Activated naive CD4-positive, alpha-beta T cell treated with anti-CD3 and anti-CD28 coated beads, Interleukin-2, amount 10 ng/mL, durations not matched to agents 7 days and 5 days (primary cell): ENCODE measurements at regions not wholly inside any gene's neighbourhood (a gene's known extent, or its start where the extent isn't known, plus 50 kb on each side); places are given as distances from the start of the nearest gene placed in this dataset.

Experiments
- CTCF ChIA-PET: fragments of 350-600 bp; sonication (Branson Sonifier 250); formaldehyde crosslinking; loops from one replicate; lab custom pipeline; 2021; ENCODE audit warnings: antibody characterized with exemption; lab: Charles Lee
- DNase-seq: peaks from one replicate; pipeline ENCODE4 v3.0.0-alpha.2; 2020
- H3K27ac Mint-ChIP-seq: one replicate; pipeline ENCODE4 v1.8.0; 2021; ENCODE audit warnings: mild to moderate bottlenecking, moderate library complexity, mixed read lengths
- H3K27me3 Mint-ChIP-seq: one replicate; pipeline ENCODE4 v1.8.0; 2021; ENCODE audit warnings: mild to moderate bottlenecking, mixed read lengths
- H3K36me3 Mint-ChIP-seq: one replicate; pipeline ENCODE4 v1.8.0; 2021; ENCODE audit warnings: mixed read lengths
- H3K4me1 Mint-ChIP-seq: one replicate; pipeline ENCODE4 v1.8.0; 2021; ENCODE audit warnings: mixed read lengths
- H3K4me3 Mint-ChIP-seq: one replicate; pipeline ENCODE4 v1.8.0; 2021; ENCODE audit warnings: mild to moderate bottlenecking, moderate library complexity, mixed read lengths
- H3K9me3 Mint-ChIP-seq: one replicate; pipeline ENCODE4 v1.8.0; 2021; ENCODE audit warnings: mixed read lengths

GRCh38 chr2:203645831-203646230 lies 60.6 kb upstream of the CD28 start:
- no peak for DNase-seq
- Mint-ChIP-seq H3K9me3 (no peaks in the 10 kb centered on the region), H3K27me3 (peaks cover 8% of the 10 kb centered on the region), H3K36me3 (no peaks in the 10 kb centered on the region), H3K27ac (no peak overlapping the region), H3K4me3 (no peak overlapping the region), H3K4me1 (peaks cover 6% of the 10 kb centered on the region)
- CTCF ChIA-PET = no interaction called here

GRCh38 chr2:203646266-203646864 lies 60.1 kb upstream of the CD28 start:
- no peak for DNase-seq
- peaks cover 4% of the 10 kb centered on the region for H3K4me1 Mint-ChIP-seq
- H3K9me3 Mint-ChIP-seq = no peaks in the 10 kb centered on the region
- H3K27ac Mint-ChIP-seq = no peak overlapping the region
- peaks cover 8% of the 10 kb centered on the region for H3K27me3 Mint-ChIP-seq
- H3K36me3 Mint-ChIP-seq = no peaks in the 10 kb centered on the region
- CTCF ChIA-PET = no interaction called here
- no peak overlapping the region for H3K4me3 Mint-ChIP-seq

- CTCF ChIA-PET = no interaction called here
Measured at GRCh38 chr2:203646961-203647360, 59.5 kb upstream of the CD28 start.

GRCh38 chr2:203647579-203647978 lies 58.9 kb upstream of the CD28 start:
- Mint-ChIP-seq H3K27me3 (peaks cover 3% of the 10 kb centered on the region), H3K4me3 (no peak overlapping the region), H3K36me3 (no peaks in the 10 kb centered on the region), H3K4me1 (peaks cover 7% of the 10 kb centered on the region), H3K27ac (no peak overlapping the region), H3K9me3 (no peaks in the 10 kb centered on the region)
- DNase-seq = no peak
- CTCF ChIA-PET = interaction anchor here (0.7 kb wide), 1 partner anchor 83 kb away, joined by 3 read pairs; no protein-coding TSS in a partner anchor

More at GRCh38 chr2:203646961-203647360, 59.5 kb upstream of the CD28 start:
- Mint-ChIP-seq H3K27me3 (peaks cover 3% of the 10 kb centered on the region), H3K27ac (no peak overlapping the region), H3K4me1 (peaks cover 6% of the 10 kb centered on the region), H3K9me3 (no peaks in the 10 kb centered on the region), H3K36me3 (no peaks in the 10 kb centered on the region), H3K4me3 (no peak overlapping the region)
- DNase-seq = no peak

GRCh38 chr2:203648273-203648672 lies 58.2 kb upstream of the CD28 start:
- H3K27me3 Mint-ChIP-seq = peaks cover 3% of the 10 kb centered on the region
- DNase-seq = no peak
- H3K36me3 Mint-ChIP-seq = no peaks in the 10 kb centered on the region
- no peaks in the 10 kb centered on the region for H3K9me3 Mint-ChIP-seq
- H3K27ac Mint-ChIP-seq = no peak overlapping the region
- no peak overlapping the region for H3K4me3 Mint-ChIP-seq
- H3K4me1 Mint-ChIP-seq = peaks cover 7% of the 10 kb centered on the region
- CTCF ChIA-PET = interaction anchor here (0.7 to 0.8 kb wide), 2 partner anchors 83 to 167 kb away, joined by 3 read pairs; no protein-coding TSS in a partner anchor

GRCh38 chr2:203649176-203649814 lies 57.1 kb upstream of the CD28 start:
- H3K9me3 Mint-ChIP-seq = no peaks in the 10 kb centered on the region
- peaks cover 3% of the 10 kb centered on the region for H3K27me3 Mint-ChIP-seq
- CTCF ChIA-PET = interaction anchor here (0.8 to 1.1 kb wide), 3 partner anchors 70 to 345 kb away, joined by 3 read pairs; no protein-coding TSS in a partner anchor
- H3K4me3 Mint-ChIP-seq = no peak overlapping the region
- no peaks in the 10 kb centered on the region for H3K36me3 Mint-ChIP-seq
- DNase-seq = no peak
- H3K27ac Mint-ChIP-seq = no peak overlapping the region
- peaks cover 7% of the 10 kb centered on the region for H3K4me1 Mint-ChIP-seq

- no peak overlapping the region for H3K4me3 Mint-ChIP-seq
- no peaks in the 10 kb centered on the region for H3K9me3 Mint-ChIP-seq
- H3K4me1 Mint-ChIP-seq = peaks cover 20% of the 10 kb centered on the region
- no peak overlapping the region for H3K27ac Mint-ChIP-seq
- CTCF ChIA-PET = interaction anchor here (0.8 to 2.9 kb wide), 11 partner anchors 9 to 259 kb away, joined by 3 to 24 read pairs (median 4); no protein-coding TSS in a partner anchor
- DNase-seq = no peak
- peaks cover 3% of the 10 kb centered on the region for H3K27me3 Mint-ChIP-seq
- H3K36me3 Mint-ChIP-seq = peaks cover 2% of the 10 kb centered on the region
Measured at GRCh38 chr2:203650860-203651613, 55.4 kb upstream of the CD28 start.

GRCh38 chr2:203651621-203652020 lies 54.8 kb upstream of the CD28 start:
- DNase-seq = no peak
- Mint-ChIP-seq H3K4me3 (no peak overlapping the region), H3K4me1 (peaks cover 24% of the 10 kb centered on the region), H3K36me3 (peaks cover 2% of the 10 kb centered on the region), H3K27ac (no peak overlapping the region), H3K27me3 (peaks cover 1% of the 10 kb centered on the region), H3K9me3 (no peaks in the 10 kb centered on the region)
- CTCF ChIA-PET = interaction anchor here (0.8 to 2.9 kb wide), 9 partner anchors 9 to 258 kb away, joined by 3 to 24 read pairs (median 6); no protein-coding TSS in a partner anchor

- Mint-ChIP-seq H3K36me3 (peaks cover 2% of the 10 kb centered on the region), H3K27me3 (no peaks in the 10 kb centered on the region), H3K4me1 (peaks cover 44% of the 10 kb centered on the region), H3K27ac (no peak overlapping the region), H3K9me3 (no peaks in the 10 kb centered on the region), H3K4me3 (no peak overlapping the region)
- CTCF ChIA-PET = interaction anchor here (1.0 kb wide), 1 partner anchor 254 kb away, joined by 3 read pairs; no protein-coding TSS in a partner anchor
- DNase-seq = no peak
Measured at GRCh38 chr2:203654826-203655225, 51.6 kb upstream of the CD28 start.

GRCh38 chr2:203656522-203657287 lies 49.7 kb upstream of the CD28 start:
- H3K4me1 Mint-ChIP-seq = peaks cover 46% of the 10 kb centered on the region
- no peaks in the 10 kb centered on the region for H3K9me3 Mint-ChIP-seq
- no peaks in the 10 kb centered on the region for H3K27me3 Mint-ChIP-seq
- H3K27ac Mint-ChIP-seq = peak overlapping the region; percentile 53
- no peak overlapping the region for H3K4me3 Mint-ChIP-seq
- CTCF ChIA-PET = interaction anchor here (1.1 kb wide), 1 partner anchor 49 kb away, joined by 3 read pairs; no protein-coding TSS in a partner anchor
- peaks cover 2% of the 10 kb centered on the region for H3K36me3 Mint-ChIP-seq
- DNase-seq = peak; percentile 24
